Sigmoid colon (tissue), 6 donors: ENCODE measurements at regions not wholly inside any gene's neighbourhood (a gene's known extent, or its start where the extent isn't known, plus 50 kb on each side); places are given as distances from the start of the nearest gene placed in this dataset.

Experiments
- DNase-seq: peaks from one replicate; pipeline ENCODE4 v3.0.0-alpha.2; 2019
- H3K27ac ChIP-seq, 4 donors: fragments of 200-600 bp; sonication (generic); one replicate each; pipeline ENCODE4 v1.5.1; 2016 to 2019; ENCODE audit warnings: mild to moderate bottlenecking in 1 of 4
- H3K27me3 ChIP-seq, 3 donors: fragments of 200-600 bp; sonication (generic); one replicate each; pipeline ENCODE4 v1.5.1; 2019; ENCODE audit warnings: mild to moderate bottlenecking in 1 of 3
- H3K36me3 ChIP-seq, 4 donors: fragments of 200-600 bp; sonication (generic); one replicate each; pipeline ENCODE4 v1.5.1; 2016 to 2019
- H3K4me1 ChIP-seq, 4 donors: fragments of 200-600 bp; sonication (generic); one replicate each; pipeline ENCODE4 v1.5.1; 2017 to 2019
- H3K4me3 ChIP-seq, 4 donors: fragments of 200-600 bp; sonication (generic); one replicate each; pipeline ENCODE4 v1.5.1; 2017 to 2019; ENCODE audit warnings: mild to moderate bottlenecking in 2 of 4, moderate library complexity in 1 of 4
- H3K9me3 ChIP-seq, 4 donors: fragments of 200-600 bp in 3 of 4; sonication (generic) in 3 of 4; one replicate each; pipeline versions ENCODE4 v1.5.1 to v1.6.1; 2013 to 2019
- CTCF ChIP-seq, 4 experiments: fragments of 450-650 bp in 3 of 4; fragments of 200-600 bp in 1 of 4; IDR thresholded peaks; one replicate each; pipeline ENCODE4 v1.5.1; 2016 to 2019; ENCODE audit warnings: antibody characterized with exemption in 4 of 4, mild to moderate bottlenecking in 3 of 4, moderate library complexity in 2 of 4
- EP300 ChIP-seq, 4 donors: sonication (generic); formaldehyde crosslinking; IDR thresholded peaks; one replicate each; pipeline ENCODE4 v1.6.1; 2017; ENCODE audit warnings: antibody characterized with exemption in 4 of 4
- POLR2A ChIP-seq, 2 donors: fragments of 450-650 bp; IDR thresholded peaks; one replicate each; pipeline ENCODE4 v1.6.1; 2016; ENCODE audit warnings: antibody characterized with exemption in 2 of 2, mild to moderate bottlenecking in 2 of 2, moderate library complexity in 2 of 2
- POLR2AphosphoS5 ChIP-seq, 4 donors: sonication (generic); formaldehyde crosslinking; IDR thresholded peaks; one replicate each; pipeline ENCODE4 v1.6.1; 2017; ENCODE audit warnings: antibody characterized with exemption in 4 of 4
- WGBS, 2 donors: extraction: QIAGEN DNeasy Blood & Tissue Kit; methylation state at CpG; one replicate each; pipeline ENCODE4 v1.1.7; 2013; 5-methylcytosine and 5-hydroxymethylcytosine counted together
- intact Hi-C: fragments of 100-400 bp; cut with DNase I; formaldehyde crosslinking; loops from one replicate; pipeline ENCODE4 v1.15.1; 2023
- donor health status: healthy with polysubstance abuse.
- donor health status: healthy.

- H3K27me3 ChIP-seq: no peaks in the 10 kb centered on the region
- H3K36me3 ChIP-seq: no peaks in the 10 kb centered on the region
- H3K4me3 ChIP-seq: no peak overlapping the region
- no peak for DNase-seq
- intact Hi-C loops: no loop called here
- no peak overlapping the region for H3K27ac ChIP-seq
- no peak for TF ChIP-seq POLR2A (IDR thresholded peaks at IDR 0.05)
- no peak for TF ChIP-seq CTCF (IDR thresholded peaks at IDR 0.05)
- no peak for TF ChIP-seq POLR2AphosphoS5 (IDR thresholded peaks at IDR 0.05)
- TF ChIP-seq EP300 (IDR thresholded peaks at IDR 0.05): no peak
- peaks cover 0 to 9% (median 0%) of the 10 kb centered on the region in 4 donors for H3K9me3 ChIP-seq
- WGBS, 2 donors: 75 to 85% methylated on average over 2 of the region's 2 CpGs
- peaks cover 0 to 20% (median 17%) of the 10 kb centered on the region in 4 donors for H3K4me1 ChIP-seq
Observed at GRCh38 chr11:121808096-121808495, 307.9 kb downstream of the BLID start.

- Histone ChIP-seq H3K27ac (no peak overlapping the region), H3K9me3 (no peaks in the 10 kb centered on the region), H3K4me1 (peaks cover 0 to 20% (median 17%) of the 10 kb centered on the region in 4 donors), H3K27me3 (no peaks in the 10 kb centered on the region), H3K36me3 (no peaks in the 10 kb centered on the region), H3K4me3 (no peak overlapping the region)
- TF ChIP-seq EP300 (IDR thresholded peaks at IDR 0.05) (no peak), CTCF (IDR thresholded peaks at IDR 0.05) (no peak), POLR2A (IDR thresholded peaks at IDR 0.05) (no peak), POLR2AphosphoS5 (IDR thresholded peaks at IDR 0.05) (no peak)
- DNase-seq: no peak
- intact Hi-C loops: no loop called here
- WGBS, 2 donors: 96% methylated on average over 2 of the region's 2 CpGs
Observed at GRCh38 chr11:121807051-121807450, 309.0 kb downstream of the BLID start.

GRCh38 chr11:121802542-121802941, 313.5 kb downstream of the BLID start:
- peak; percentile 75 for DNase-seq
- H3K27me3 ChIP-seq: no peaks in the 10 kb centered on the region
- peaks cover 0 to 13% (median 8%) of the 10 kb centered on the region in 4 donors for H3K4me1 ChIP-seq
- intact Hi-C loops: no loop called here
- peaks cover 0 to 3% (median 0%) of the 10 kb centered on the region in 4 donors for H3K9me3 ChIP-seq
- no peak overlapping the region for H3K27ac ChIP-seq
- WGBS, 2 donors: 82 to 85% methylated on average over 4 of the region's 4 CpGs
- TF ChIP-seq POLR2AphosphoS5 (IDR thresholded peaks at IDR 0.05) (peak in 2 of 4 donors; percentile 40 to 48), EP300 (IDR thresholded peaks at IDR 0.05) (no peak), CTCF (IDR thresholded peaks at IDR 0.05) (no peak), POLR2A (IDR thresholded peaks at IDR 0.05) (no peak)
- no peaks in the 10 kb centered on the region for H3K36me3 ChIP-seq
- H3K4me3 ChIP-seq: no peak overlapping the region

- H3K4me3 ChIP-seq: no peak overlapping the region
- no peaks in the 10 kb centered on the region for H3K27me3 ChIP-seq
- H3K4me1 ChIP-seq: peaks cover 0 to 13% (median 8%) of the 10 kb centered on the region in 4 donors
- intact Hi-C loops: no loop called here
- peak overlapping the region in 1 of 4 donors; percentile 52 for H3K27ac ChIP-seq
- WGBS, 2 donors: 70 to 72% methylated on average over 5 of the region's 5 CpGs
- no peak for TF ChIP-seq EP300 (IDR thresholded peaks at IDR 0.05)
- no peak for TF ChIP-seq CTCF (IDR thresholded peaks at IDR 0.05)
- TF ChIP-seq POLR2A (IDR thresholded peaks at IDR 0.05): no peak
- TF ChIP-seq POLR2AphosphoS5 (IDR thresholded peaks at IDR 0.05): no peak
- H3K9me3 ChIP-seq: peaks cover 0 to 3% (median 0%) of the 10 kb centered on the region in 4 donors
- H3K36me3 ChIP-seq: no peaks in the 10 kb centered on the region
- no peak for DNase-seq
Observed at GRCh38 chr11:121801781-121802180, 314.2 kb downstream of the BLID start.

- H3K4me1 ChIP-seq: peaks cover 0 to 13% (median 8%) of the 10 kb centered on the region in 4 donors
- no peaks in the 10 kb centered on the region for H3K36me3 ChIP-seq
- intact Hi-C loops: no loop called here
- no peaks in the 10 kb centered on the region for H3K27me3 ChIP-seq
- TF ChIP-seq POLR2AphosphoS5 (IDR thresholded peaks at IDR 0.05): peak in 2 of 4 donors; percentile 25
- TF ChIP-seq POLR2A (IDR thresholded peaks at IDR 0.05): no peak
- WGBS, 2 donors: 57 to 64% methylated on average over 3 of the region's 3 CpGs
- H3K9me3 ChIP-seq: peaks cover 0 to 3% (median 0%) of the 10 kb centered on the region in 4 donors
- H3K4me3 ChIP-seq: no peak overlapping the region
- DNase-seq: no peak
- H3K27ac ChIP-seq: peak overlapping the region in 2 of 4 donors; percentile 38 to 52
Observed at GRCh38 chr11:121801394-121801748, 314.6 kb downstream of the BLID start.
